WTC11 (cell line): ENCODE measurements at regions not wholly inside any gene's neighbourhood (a gene's known extent, or its start where the extent isn't known, plus 50 kb on each side); places are given as distances from the start of the nearest gene placed in this dataset.

Source experiments
- CTCF ChIP-seq: fragments of 200-600 bp; IDR thresholded peaks from 2 replicates; pipeline ENCODE4 v1.8.0; 2022; ENCODE audit warnings: antibody characterized with exemption
- ELF4 ChIP-seq: sonication (generic); formaldehyde crosslinking; IDR thresholded peaks from 2 replicates; pipeline ENCODE4 v1.8.1; 2022; ENCODE audit warnings: low read depth, mild to moderate bottlenecking, moderate library complexity, missing genetic modification reagents

DNA sequence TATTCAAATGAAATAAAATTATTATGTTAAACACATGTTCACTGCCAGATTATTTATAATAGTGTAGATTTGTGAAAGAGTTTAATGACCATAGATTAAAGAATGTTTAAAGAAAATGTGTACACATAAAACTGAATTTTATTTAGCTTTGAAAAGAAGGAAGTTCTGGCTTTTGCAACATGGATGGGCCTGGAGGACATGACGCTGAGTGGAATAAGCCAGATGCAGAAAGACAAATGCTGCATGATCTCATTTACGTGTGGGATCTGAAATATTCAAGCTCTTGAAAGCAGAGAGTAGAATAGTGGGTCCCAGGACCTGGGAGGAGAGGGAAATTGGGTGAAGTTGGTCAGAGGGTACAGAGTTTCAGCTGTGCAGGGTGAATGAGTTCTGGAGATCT lies 1261.2 kb downstream of the TMEM121 start:
- TF ChIP-seq CTCF: no peak
- no peak for TF ChIP-seq ELF4 (CRISPR knock-in tag)
